ENCODE measurements at regions not wholly inside any gene's neighbourhood (a gene's known extent, or its start where the extent isn't known, plus 50 kb on each side); places are given as distances from the start of the nearest gene placed in this dataset.

- TF ChIP-seq POLR2A (IDR thresholded peaks at IDR 0.05; ENCODE audit: low read depth, low read length), result no peak
- no peak for TF ChIP-seq RAD21 (IDR thresholded peaks at IDR 0.05; ENCODE audit: insufficient read depth, low read depth, low read length)
- TF ChIP-seq ESRRA (IDR thresholded peaks at IDR 0.05; ENCODE audit: low read length), result no peak
- no peak for TF ChIP-seq CHD2 (IDR thresholded peaks at IDR 0.05; ENCODE audit: borderline replicate concordance, low read depth, low read length)
- no peak for TF ChIP-seq TAF1 (IDR thresholded peaks at IDR 0.05; ENCODE audit: borderline replicate concordance, low read depth, low read length)
Measured at GRCh38 chr11:96906476-96906875, 516.7 kb downstream of the JRKL start.

Measured in GM12878 (cell line).